ENCODE measurements at regions not wholly inside any gene's neighbourhood (a gene's known extent, or its start where the extent isn't known, plus 50 kb on each side); places are given as distances from the start of the nearest gene placed in this dataset.

GRCh38 chr1:147463022-147463421 is 78.3 kb upstream of the BCL9 start:
- no peak for DNase-seq

GRCh38 chr1:147466543-147466942 is 74.8 kb upstream of the BCL9 start:
- no peak for DNase-seq

- no peak for DNase-seq
Measured at GRCh38 chr1:147470079-147470478, 71.2 kb upstream of the BCL9 start.

GRCh38 chr1:147472489-147472888 is 68.8 kb upstream of the BCL9 start:
- no peak for DNase-seq

GRCh38 chr1:147472966-147473732 is 68.2 kb upstream of the BCL9 start:
- DNase-seq, result no peak

GRCh38 chr1:147473733-147474049 is 67.6 kb upstream of the BCL9 start:
- no peak for DNase-seq

- DNase-seq, result no peak
Measured at GRCh38 chr1:147475488-147475887, 65.8 kb upstream of the BCL9 start.

GRCh38 chr1:147478521-147478920 is 62.8 kb upstream of the BCL9 start:
- no peak for DNase-seq

- DNase-seq, result no peak
Measured at GRCh38 chr1:147479864-147480564, 61.3 kb upstream of the BCL9 start.

- DNase-seq, result no peak
Measured at GRCh38 chr1:147480565-147480935, 60.8 kb upstream of the BCL9 start.

GRCh38 chr1:147486876-147487656 is 54.2 kb upstream of the BCL9 start:
- no peak for DNase-seq

GRCh38 chr1:147491098-147491497 is 50.2 kb upstream of the BCL9 start:
- no peak for DNase-seq
